ENCODE measurements at regions not wholly inside any gene's neighbourhood (a gene's known extent, or its start where the extent isn't known, plus 50 kb on each side); places are given as distances from the start of the nearest gene placed in this dataset.

DNA sequence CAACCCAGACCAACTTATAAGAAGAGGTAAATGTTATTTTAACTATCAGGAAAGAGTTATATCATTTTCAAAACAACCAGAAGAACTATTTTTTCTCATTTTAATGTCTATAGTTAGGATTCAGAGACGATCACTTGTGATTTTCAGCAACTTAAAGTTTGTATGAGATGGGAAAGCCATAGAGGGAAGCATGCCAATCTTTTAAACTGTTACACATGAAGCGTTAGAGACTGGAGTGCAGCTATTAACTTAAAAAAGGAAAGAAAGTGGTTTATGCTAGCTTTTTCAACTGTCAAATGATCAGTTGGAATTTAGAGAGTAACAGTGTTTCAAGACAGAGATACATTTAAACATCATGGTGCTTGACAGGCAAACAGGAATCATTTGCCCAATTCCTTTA is 91.7 kb upstream of the LPP start:
- no peaks in the 10 kb centered on the region for H4K20me1 ChIP-seq (ENCODE audit: insufficient read depth)
- no peak overlapping the region for H3K4me3 ChIP-seq
- no peak overlapping the region for H3K4me2 ChIP-seq
- H3K36me3 ChIP-seq (ENCODE audit: low read depth), result no peaks in the 10 kb centered on the region
- BruUV-seq (replicated peaks), result no TSS peak
- no peaks in the 10 kb centered on the region for H3K9me3 ChIP-seq (ENCODE audit: insufficient read depth, low read depth)
- H3K79me2 ChIP-seq (ENCODE audit: low read depth), result no peaks in the 10 kb centered on the region
- H3F3A ChIP-seq (ENCODE audit: insufficient read depth, low read depth), result peaks cover 27% of the 10 kb centered on the region
- H3K9me2 ChIP-seq (ENCODE audit: insufficient read depth), result no peaks in the 10 kb centered on the region
- no peaks in the 10 kb centered on the region for H3K27me3 ChIP-seq (ENCODE audit: insufficient read depth, low read depth)
- intact Hi-C loops (cut with micrococcal nuclease; ENCODE audit: unreplicated experiment), result loop anchor here (5.0 to 10.0 kb wide), 3 partner anchors 303 to 755 kb away; no protein-coding TSS in a partner anchor
- H2AFZ ChIP-seq, result no peak overlapping the region
- POLR2A ChIA-PET (ENCODE audit: unreplicated experiment), result interaction anchor here (0.6 to 1.4 kb wide), 2 partner anchors 149 to 317 kb away, joined by 4 to 7 read pairs; partner anchors contain the start of gene BCL6
- no peak for TF ChIP-seq EZH2 (IDR thresholded peaks at IDR 0.05; ENCODE audit: low read depth)
- TF ChIP-seq, protein P1, sequence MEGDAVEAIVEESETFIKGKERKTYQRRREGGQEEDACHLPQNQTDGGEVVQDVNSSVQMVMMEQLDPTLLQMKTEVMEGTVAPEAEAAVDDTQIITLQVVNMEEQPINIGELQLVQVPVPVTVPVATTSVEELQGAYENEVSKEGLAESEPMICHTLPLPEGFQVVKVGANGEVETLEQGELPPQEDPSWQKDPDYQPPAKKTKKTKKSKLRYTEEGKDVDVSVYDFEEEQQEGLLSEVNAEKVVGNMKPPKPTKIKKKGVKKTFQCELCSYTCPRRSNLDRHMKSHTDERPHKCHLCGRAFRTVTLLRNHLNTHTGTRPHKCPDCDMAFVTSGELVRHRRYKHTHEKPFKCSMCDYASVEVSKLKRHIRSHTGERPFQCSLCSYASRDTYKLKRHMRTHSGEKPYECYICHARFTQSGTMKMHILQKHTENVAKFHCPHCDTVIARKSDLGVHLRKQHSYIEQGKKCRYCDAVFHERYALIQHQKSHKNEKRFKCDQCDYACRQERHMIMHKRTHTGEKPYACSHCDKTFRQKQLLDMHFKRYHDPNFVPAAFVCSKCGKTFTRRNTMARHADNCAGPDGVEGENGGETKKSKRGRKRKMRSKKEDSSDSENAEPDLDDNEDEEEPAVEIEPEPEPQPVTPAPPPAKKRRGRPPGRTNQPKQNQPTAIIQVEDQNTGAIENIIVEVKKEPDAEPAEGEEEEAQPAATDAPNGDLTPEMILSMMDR (conservative IDR thresholded peaks at IDR 0.05), result no peak
- CTCF ChIA-PET, result no interaction called here
- peaks cover 31% of the 10 kb centered on the region for H3K4me1 ChIP-seq (replicated peaks; ENCODE audit: insufficient read depth)
- no peak for DNase-seq
- no peak overlapping the region for H3K27ac ChIP-seq

DNA sequence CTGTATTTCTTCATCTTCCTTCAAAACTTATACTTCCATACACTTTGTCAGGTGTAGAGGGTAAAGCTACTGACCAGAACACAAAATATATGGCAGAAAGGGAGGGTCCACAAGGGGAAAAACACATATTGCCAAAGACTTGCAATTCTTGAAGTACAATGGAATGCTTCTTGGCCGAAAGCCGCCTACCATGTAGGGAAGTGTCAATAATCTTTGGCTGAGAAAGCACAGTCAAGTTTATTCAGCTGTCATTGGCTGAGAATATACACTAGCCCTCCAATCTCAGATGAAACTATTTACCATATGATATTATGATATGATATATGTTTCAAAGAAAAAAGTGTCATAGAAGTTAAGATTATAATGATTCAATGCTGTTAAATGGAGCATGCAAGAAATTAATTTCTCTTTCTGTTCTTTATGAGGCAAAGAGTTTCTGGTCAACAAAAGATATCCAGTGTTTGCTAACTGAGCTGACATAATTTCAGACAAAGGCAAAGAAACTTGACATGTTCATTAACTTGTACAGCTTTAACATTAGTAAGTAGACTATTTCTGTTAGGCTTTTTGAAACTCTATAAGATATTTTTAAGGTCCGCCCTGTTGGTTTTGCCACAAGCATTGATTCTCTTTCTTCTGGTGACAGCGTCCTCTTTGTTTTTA is 89.0 kb upstream of the LPP start:
- ChIA-PET POLR2A (ENCODE audit: unreplicated experiment) (no interaction called here), CTCF (no interaction called here)
- intact Hi-C loops (cut with micrococcal nuclease; ENCODE audit: unreplicated experiment), result loop anchor here (5.0 to 10.0 kb wide), 3 partner anchors 300 to 752 kb away; no protein-coding TSS in a partner anchor
- H3K4me3 ChIP-seq, result no peak overlapping the region
- H3K27ac ChIP-seq, result no peak overlapping the region
- H3K27me3 ChIP-seq (ENCODE audit: insufficient read depth, low read depth), result no peaks in the 10 kb centered on the region
- H3F3A ChIP-seq (ENCODE audit: insufficient read depth, low read depth), result peaks cover 26% of the 10 kb centered on the region
- peaks cover under 1% of the 10 kb centered on the region; the same call in 1 of the 2 replicates for H3K9me2 ChIP-seq (ENCODE audit: insufficient read depth)
- no peaks in the 10 kb centered on the region for H3K9me3 ChIP-seq (ENCODE audit: insufficient read depth, low read depth)
- no peaks in the 10 kb centered on the region for H3K36me3 ChIP-seq (ENCODE audit: low read depth)
- H3K4me2 ChIP-seq, result no peak overlapping the region
- peaks cover 32% of the 10 kb centered on the region for H3K4me1 ChIP-seq (replicated peaks; ENCODE audit: insufficient read depth)
- no peak for DNase-seq
- TF ChIP-seq, protein P1 (conservative IDR thresholded peaks at IDR 0.05), result no peak
- TF ChIP-seq EZH2 (IDR thresholded peaks at IDR 0.05; ENCODE audit: low read depth), result no peak
- H3K79me2 ChIP-seq (ENCODE audit: low read depth), result no peaks in the 10 kb centered on the region
- no peak overlapping the region for H2AFZ ChIP-seq
- BruUV-seq (replicated peaks), result no TSS peak
- H4K20me1 ChIP-seq (ENCODE audit: insufficient read depth), result no peaks in the 10 kb centered on the region

DNA sequence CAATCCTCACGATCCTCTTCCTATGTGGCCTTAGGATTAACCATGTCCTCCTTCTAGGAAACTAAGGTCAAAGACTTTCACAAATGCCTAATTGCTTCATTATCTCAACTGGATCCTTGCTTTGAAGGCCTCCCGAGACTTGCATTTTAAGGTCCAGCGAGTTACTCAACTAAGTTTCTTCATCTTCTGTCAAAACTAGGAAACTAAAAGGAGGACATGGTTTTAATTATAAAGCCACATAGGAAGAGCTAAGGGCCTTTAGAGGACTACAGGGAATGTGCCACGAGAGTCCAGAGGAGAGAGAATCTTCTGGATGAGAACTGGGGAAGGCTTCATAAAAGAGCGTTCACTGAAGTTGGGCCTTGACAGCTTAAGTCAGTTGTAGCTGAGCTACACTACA is 87.8 kb upstream of the LPP start:
- H3K27me3 ChIP-seq (ENCODE audit: insufficient read depth, low read depth), result no peaks in the 10 kb centered on the region

More for the DNA sequence above, 87.8 kb upstream of the LPP start:
- Histone ChIP-seq H3K79me2 (ENCODE audit: low read depth) (no peaks in the 10 kb centered on the region), H3K36me3 (ENCODE audit: low read depth) (no peaks in the 10 kb centered on the region), H3K4me1 (replicated peaks; ENCODE audit: insufficient read depth) (peaks cover 20% of the 10 kb centered on the region), H3K9me3 (ENCODE audit: insufficient read depth, low read depth) (no peaks in the 10 kb centered on the region), H3K9me2 (ENCODE audit: insufficient read depth) (peaks cover 6% of the 10 kb centered on the region; the same call in 1 of the 2 replicates), H3F3A (ENCODE audit: insufficient read depth, low read depth) (peaks cover 14% of the 10 kb centered on the region; the same call in 1 of the 2 replicates), H4K20me1 (ENCODE audit: insufficient read depth) (no peaks in the 10 kb centered on the region), H3K4me2 (no peak overlapping the region), H3K4me3 (no peak overlapping the region), H3K27ac (no peak overlapping the region), H2AFZ (no peak overlapping the region)
- ChIA-PET CTCF (interaction anchor here (0.5 kb wide), 1 partner anchor 319 kb away, joined by 3 read pairs; no protein-coding TSS in a partner anchor), POLR2A (ENCODE audit: unreplicated experiment) (no interaction called here)
- TF ChIP-seq, protein P1 (conservative IDR thresholded peaks at IDR 0.05), result no peak
- no peak for TF ChIP-seq EZH2 (IDR thresholded peaks at IDR 0.05; ENCODE audit: low read depth)
- BruUV-seq (replicated peaks), result no TSS peak
- DNase-seq, result no peak
- intact Hi-C loops (cut with micrococcal nuclease; ENCODE audit: unreplicated experiment), result loop anchor here (10.0 kb wide), 1 partner anchor 299 kb away; no protein-coding TSS in a partner anchor

Data from PC-9 (cell line).